Activated T-cell treated with anti-CD3 and anti-CD28 coated beads, Interleukin-2, amount 50 U/mL, for 48 hours (primary cell): ENCODE measurements at regions not wholly inside any gene's neighbourhood (a gene's known extent, or its start where the extent isn't known, plus 50 kb on each side); places are given as distances from the start of the nearest gene placed in this dataset.
"Not testable (repeated sequence)": the region's sequence is repeated elsewhere in the genome, so short reads cannot be mapped to it uniquely, and the experiment has no call there.

Experiments used
- DNase-seq, 2 experiments: peaks; one replicate each; pipeline ENCODE4 v3.0.0-alpha.2; 2020

DNA sequence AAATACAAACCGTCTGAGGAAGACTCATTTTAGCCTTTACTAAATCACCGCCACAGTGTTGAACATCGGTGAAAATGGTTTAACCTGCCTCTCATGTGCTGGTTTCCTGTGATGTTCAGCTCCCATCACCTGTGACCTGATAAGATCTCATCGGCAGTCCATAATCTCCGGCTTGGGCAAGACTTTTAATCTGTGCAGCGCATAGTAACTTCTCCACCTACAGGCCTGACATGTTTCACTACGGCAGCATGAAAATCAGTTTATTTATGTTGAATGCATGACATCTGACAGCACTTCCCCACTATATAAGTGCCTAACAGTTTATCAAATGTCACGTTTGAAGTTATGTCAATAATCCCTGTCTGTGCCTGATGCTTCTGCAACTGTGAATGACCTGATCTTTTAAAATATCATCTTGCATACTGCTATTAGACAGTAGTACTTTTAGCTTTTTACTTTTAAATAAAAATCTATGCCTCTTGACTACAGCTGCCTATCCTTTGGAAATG is 1919.8 kb upstream of the AGA start:
- DNase-seq, result no peak

DNA sequence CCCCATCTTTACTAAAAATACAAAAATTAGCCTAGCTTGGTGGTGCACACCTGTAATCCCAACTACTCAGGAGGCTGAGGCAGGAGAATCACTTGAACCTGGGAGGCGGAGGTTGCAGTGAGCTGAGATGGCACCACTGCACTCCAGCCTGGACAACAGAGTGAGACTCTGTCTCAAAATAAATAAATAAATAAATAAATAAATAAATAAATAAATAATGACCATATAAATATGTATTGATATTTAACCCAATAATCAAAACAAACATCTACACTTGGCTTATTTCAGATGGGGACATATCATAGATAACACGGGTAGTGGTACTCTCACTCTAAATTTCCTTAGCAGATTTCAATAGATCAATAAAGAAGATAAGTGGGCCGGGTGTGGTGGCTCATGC is 1923.7 kb upstream of the AGA start:
- not testable (repeated sequence) for DNase-seq

DNA sequence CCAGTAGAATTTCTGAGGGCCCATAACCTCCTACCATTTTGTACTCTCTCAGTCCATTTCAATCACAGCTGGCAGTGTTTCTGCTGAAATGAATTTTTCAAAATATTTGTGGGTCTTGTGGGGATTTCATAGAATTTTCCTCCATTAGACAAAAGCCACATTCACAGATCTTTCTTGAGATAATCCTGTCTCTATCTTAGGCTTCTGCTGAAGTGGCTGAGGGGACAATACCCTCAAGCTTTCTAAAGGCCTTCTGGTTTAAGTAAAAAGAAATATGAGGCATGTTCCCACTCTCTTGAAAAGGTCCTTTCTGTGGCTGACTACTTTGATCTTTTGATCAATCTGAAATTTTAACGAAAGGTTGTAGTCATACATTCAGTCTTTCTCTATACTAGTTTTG is 1930.0 kb upstream of the AGA start:
- DNase-seq, result no peak

DNA sequence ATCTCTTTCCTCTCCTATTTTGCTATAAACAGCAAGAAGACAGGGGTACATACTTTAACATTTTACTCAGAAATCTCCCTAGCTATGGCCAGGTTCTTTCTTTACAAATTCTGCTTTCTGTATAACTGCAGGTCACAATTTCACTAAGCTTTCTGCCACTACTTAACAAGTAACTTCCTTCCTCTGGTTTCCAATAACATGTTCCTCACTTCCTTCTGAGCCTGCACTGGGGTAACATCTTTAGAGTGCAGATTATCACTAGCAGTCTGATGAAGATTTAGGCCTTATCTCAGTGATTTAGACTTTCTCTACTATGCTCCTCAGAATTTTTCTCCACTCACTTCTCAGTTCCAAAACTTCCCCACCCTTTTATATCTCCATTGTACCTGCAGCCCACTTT is 1930.5 kb upstream of the AGA start:
- no peak for DNase-seq

DNA sequence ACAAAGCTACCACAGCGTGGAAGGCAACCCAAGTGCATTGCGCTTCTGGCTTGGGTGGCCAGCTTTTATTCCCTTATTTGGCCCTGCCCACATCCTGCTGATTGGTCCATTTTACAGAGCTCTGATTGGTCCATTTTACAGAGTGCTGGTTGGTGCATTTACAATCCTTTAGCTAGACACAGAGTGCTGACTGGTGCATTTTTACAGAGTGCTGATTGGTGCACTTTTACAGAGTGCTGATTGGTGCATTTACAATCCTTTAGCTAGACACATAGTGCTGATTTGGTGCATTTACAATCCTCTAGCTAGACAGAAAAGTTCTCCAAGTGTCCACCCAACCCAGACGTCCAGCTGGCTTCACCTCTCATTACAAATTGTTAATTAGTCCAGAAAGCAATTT is 1936.6 kb upstream of the AGA start:
- DNase-seq, result not testable (repeated sequence)

DNA sequence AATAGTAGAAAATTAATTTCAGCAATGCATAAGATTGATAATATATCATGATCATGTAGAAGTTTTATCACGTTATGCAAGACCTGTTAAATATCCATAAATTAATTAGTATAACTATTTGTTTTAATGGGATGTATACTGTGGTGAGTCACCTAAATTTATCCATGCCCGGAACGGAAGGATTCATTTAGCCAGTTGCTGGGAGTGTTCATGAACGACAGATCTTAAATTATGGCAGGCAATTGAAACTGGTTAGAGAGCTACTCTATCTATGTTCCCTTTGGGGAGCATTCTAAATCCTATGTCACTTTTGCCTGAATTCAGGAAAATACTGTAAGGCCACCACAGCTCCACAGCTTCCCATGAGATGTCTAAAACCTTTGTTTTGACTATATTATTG is 1950.5 kb upstream of the AGA start:
- DNase-seq, result no peak

DNA sequence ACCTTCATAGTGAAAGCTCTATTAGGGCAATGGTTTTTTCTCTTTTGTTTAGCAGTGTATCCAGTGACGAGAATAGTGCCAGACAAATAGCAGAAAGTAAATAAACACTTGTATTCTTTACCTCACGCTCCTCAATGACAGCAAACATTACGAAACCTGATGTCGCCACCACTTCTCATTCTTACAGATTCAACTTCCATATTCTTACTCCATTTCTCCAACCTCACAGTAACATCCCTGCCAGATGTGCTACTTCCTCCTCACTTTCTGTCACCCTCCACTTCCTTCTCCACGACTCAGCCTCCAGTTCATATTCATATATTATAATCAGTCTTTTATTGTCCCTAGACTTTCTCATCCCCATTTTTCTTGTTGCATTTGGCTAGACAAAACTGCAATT is 1956.2 kb upstream of the AGA start:
- DNase-seq, result no peak

DNA sequence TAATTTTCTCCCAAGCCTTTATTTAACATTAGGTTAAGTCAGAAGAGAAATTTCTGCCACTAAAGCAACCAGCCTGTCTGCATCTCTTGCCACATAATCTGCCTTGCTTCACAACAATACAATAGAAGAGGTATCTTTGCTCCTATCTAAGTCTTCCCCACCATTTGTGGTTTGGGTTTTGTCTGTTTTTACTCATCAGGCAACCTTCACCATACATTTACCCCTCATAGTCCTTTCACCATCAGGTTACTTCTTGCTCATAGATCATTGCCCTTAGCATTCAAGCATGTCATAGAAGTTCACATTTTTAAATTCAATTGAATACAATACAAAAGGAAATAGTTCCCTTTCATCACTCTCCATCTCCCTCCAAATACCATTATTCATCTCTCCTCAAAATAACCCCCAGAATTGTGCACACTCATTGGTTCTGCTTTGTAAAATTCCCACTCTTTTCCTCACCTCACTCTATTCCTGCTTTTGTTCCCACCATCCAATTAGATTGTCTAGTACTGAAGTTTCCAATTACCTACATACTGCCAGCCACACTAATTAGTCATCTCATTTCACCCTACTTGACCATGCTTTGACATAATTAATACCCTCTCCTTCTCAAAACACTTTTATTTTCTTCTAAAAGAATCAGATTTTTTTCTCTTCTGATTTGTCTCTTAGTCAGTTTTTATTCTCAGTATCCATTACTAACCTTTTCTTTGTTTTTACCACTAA is 1957.0 kb upstream of the AGA start:
- DNase-seq, result no peak

DNA sequence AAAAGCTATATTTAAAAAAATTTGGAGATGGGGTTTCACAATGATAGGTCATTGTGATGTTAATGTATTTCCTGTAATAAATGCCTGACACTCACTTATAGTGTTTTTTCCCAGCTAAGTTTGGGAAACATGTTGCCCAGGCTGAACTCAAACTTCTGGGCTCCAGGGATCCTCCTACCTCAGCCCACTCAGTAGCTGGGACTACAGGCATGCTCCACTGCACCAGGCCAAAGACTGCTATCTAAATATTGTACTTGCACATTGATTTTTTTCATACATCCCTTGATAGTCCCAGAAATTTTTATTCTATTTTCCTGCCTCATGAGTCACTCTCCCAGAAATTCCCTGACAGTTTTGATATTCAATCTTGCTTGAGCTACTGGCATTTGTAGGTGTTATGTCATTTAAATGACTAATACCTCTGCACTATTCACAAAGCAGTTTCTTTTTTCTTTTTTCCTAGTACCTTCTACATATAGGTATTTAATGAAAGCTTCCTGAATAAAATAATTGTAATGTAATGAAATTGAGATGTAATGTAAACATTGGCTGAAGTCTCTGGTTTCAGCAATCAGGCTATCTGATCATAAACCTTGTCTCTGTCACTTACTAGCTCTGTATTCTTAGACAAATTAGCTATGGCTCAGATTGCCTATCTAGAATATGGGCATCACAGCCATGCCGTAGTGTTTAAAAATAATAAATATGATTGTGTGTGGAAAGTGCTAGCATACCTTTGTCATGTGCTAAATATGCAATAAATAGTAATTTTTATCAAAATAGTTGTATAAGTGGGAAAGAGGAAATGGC is 1973.0 kb upstream of the AGA start:
- DNase-seq, result no peak

DNA sequence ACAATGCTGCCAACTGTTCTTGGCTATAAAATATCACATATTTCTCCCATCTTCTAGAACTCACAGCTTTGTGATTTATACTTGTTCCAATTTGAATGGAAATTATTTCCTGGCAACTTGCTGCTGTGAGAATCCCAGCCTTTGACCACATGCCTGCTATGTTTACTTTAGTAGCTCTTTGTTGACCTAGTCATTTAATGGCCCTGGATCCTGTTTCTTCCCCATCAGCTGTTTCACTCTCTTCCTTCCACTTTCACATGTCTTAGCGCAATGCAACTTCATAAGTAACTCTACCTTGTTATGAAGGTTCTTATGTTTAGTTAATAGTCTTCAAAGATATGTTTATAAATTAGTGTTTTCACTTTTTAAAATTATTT is 1973.6 kb upstream of the AGA start:
- no peak for DNase-seq

DNA sequence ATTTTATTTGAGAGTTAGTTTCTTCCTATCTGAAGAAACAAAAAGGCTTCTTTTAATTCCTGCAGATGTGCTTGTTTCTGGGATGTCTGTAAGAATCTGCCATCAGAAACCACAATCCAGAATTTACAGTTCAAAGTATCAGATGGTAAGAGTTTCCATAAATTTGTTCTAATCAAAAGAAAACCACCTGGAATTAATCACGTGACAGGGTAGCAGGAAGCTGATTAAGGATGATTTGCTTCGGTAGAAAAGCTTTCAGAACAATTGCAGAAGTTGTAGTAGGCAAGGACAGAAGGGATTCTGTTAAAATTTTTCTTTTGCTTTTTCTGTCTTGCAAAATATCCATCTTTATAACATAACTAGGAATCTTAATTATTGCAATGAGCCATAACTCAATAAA is 1975.1 kb upstream of the AGA start:
- no peak for DNase-seq

DNA sequence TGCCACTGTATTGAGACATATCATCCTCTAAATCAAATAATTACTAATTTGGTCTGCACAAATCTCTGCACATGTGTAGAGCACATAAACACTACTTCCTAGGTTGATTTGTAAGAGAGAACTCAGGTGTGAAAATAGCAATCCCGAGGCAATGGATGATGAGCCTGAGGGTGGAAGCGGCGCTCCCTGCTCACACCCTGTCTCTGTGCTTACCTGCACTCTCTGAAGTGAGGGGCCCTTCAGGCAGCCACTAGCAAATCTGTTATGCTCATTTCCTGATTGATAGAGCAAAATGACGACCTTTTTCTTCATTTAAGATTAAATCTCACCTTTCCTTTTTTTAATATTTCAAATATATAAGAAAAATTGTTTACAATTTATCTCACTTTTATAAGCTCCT is 1995.7 kb upstream of the AGA start:
- no peak for DNase-seq

DNA sequence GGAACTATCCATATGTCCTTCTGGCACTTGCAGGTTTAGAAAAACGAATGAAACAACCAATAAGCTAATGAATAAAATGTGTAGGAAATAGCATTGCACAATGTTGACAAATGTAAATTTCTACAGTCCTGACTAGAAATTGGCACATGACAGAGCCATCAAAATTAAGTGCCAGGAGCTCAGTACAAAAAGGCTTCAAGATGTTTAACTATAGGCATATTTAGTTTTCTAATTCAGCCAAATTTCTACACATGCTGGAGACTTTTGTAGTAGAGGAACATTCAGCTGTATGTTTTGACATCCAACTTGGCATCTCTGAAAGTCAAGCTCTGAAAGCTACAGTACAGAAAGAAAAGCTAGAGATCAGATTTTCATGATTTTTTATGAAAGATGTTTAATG is 1999.4 kb upstream of the AGA start:
- no peak for DNase-seq

DNA sequence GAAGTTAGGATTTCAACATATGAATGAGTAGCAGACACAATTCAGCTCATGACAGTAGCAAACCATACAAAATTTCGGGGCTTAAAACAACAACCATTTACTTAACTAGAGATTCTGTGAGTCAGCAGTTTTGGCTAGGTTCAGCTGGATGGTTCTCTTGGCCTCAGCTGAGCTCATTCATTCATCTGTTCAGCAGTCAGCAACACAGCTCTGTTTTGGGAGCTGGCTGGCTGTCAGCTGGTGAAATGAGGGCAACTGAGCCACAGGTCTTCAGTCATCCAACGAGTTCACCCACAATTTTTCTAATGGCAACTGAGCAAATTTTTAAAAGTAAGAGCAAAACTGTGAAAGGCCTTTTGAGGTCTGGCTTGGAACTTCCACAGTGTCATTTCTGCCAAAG is 2005.1 kb upstream of the AGA start:
- no peak for DNase-seq

DNA sequence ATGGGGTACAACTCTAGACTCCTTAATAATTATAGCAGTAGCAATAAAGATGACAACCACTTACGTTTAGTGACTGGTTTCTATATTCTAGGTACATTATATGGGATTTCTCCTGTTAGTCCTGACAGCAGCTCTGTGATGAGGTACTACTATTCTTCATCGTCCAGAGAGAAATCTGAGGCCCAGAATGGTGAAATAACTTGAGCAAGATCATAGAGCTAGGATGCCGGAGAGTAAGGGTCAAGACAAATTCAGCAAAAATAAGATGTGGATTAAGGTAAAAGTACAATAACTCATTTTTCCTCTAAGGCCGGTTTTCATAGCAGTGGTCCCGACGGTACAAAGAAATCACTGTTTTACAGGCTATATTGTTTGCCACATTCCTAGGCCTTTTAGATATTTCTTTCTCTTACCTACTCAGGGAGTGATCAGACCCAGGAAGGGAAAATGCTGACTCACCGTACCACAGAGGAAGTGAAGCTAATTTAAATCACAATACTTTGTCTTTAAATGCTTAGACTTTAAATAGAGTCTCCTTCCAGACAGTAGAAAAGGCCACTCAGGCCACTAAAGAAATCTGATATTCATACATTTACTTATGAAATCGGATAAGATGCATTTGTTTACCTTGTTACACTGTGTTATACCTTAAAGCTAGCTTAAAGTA is 2023.0 kb upstream of the AGA start:
- DNase-seq, result no peak

DNA sequence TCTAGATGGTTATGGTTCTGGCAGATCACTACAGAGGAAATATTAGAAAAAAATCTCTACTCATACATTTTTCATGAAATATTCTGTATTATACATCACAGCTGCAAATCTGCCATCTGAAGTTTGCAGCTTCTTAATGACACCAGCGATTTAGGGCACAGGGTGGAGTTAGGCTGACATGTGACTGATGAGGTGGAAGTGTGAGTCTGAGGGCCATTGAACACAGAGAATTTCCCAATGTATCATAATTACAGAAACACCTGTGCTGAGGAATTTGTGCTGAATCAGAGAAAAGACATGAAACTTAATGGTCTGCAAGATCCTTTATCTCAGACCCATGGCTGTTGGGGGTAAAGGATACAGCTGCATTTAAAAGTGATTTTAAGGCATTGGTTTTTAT is 2025.6 kb upstream of the AGA start:
- no peak for DNase-seq

DNA sequence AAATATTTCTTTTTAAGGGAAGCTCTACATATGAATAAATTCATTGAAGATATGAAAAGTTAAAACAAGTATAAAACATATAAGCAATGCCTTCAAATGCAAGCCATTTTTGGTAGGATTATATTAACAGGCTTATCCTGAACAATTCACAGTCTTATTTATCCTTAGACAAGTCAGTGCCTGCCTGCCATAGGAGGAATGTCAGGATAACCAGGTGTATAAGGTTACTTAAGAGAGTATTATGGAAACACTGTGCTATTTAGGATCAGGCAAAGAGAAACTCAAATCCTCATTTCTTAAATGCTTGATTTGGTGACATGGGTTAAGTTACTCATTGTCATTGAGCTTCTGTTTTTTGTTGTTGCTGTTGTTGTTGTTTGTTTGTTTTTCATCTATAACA is 2029.9 kb upstream of the AGA start:
- DNase-seq, result no peak

DNA sequence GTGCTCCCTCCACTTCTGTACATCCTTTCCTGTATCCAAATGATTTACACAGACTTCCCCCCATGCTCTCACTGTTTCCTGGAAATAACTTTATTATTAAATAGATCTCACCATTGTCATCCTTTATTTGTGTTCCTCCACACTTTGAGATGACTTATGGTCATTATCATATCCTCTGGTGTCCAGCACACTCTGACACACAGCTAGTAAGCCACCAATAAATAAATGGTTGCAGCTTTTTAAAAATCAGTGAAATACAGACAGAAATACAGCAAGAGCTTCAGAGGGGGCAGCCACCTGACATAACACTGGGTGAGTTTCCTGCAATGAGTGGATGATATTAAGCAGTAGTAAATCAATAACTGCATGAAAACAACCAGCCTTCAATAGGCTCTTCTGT is 2036.4 kb upstream of the AGA start:
- DNase-seq, result no peak

DNA sequence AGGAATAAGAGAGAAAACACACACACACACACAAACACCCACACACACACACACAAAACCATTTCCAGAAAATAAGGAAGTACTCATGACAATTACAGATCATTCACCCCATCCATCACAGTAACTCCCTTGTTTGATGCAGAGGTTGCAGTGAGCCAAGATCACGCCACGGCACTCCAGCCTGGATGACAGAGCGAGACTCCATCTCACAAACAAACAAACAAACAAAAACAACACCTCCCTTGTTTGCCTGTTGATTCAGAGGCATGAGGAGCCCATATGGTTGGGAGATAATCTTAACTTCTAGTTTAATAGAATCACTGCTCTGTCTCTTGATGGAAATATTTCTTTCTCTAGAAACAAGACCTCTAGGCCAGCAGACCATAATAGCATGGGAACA is 2043.5 kb upstream of the AGA start:
- no peak for DNase-seq

DNA sequence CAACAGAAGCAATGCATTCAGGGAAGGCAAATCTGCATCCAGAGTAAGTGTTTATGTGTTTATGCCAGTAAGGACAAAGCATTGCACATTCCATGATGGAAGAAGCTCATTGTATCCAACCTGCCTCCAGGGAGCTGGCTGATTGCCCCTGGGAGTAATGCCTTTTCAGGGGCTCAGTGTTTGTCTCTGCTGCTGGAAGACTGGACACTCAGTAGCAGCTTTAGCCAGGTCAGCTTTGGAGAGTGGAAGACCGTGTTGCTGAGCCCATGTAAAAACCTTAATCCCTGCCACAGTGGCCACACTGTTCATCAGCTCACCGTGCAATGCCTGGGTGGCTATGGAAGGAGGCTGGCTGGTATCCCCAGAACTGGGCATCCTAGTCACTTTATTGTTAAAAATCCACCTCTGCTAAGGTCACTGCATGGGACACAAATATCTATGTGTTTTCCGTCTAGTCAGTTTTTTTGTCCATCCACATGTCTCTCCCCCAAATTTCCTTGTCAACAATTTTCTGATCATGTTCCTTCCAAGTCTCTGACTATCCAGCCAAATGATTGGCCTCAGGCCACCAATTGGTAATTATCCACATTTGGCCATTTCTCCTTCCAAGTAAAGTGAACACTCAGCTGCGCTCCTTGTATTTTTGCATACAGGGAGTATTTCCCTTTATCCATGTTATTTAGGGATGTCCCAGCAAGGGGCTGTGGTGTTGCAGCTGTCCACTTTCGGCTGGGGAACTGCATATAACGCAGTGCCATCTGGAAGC is 2044.5 kb upstream of the AGA start:
- no peak for DNase-seq

DNA sequence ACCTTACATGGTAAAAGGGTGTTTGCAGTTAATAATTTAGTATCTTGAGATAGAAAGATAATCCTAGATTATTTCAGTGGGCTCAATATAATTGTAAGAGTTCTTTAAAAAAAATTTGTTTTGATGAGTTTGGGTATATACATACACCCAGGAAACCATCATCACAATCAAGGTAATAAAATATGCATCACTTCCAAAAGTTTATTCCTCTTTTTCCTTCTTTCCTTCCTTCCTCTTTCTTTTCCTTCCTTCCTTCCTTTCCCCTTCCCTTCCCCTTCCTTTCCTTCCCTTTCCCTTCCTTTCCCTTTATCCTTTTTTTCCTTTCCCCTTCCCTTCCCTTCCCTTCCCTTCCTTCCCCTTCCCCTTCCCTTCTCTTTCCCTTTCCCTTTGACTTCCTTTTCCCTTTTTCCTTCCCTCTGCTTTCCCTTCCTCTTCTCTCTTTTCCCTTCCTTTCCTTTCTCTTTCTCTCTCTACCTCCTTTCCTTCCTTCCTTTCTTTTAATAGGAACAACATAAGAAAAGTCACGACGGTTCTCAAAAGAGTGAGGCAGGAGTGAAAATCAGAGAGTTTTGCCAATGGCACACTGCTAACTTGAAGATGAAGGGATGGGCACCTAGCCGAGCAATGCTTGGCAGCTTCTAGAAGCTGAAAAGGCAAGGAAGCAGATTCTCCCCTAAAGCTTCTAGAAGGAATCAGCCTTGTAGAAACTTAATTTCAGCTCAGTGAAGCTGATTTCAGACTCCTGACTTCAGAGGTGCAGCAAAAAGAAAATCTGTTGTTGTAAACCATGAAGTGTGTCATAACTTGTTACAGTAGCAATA is 2050.2 kb upstream of the AGA start:
- no peak for DNase-seq

DNA sequence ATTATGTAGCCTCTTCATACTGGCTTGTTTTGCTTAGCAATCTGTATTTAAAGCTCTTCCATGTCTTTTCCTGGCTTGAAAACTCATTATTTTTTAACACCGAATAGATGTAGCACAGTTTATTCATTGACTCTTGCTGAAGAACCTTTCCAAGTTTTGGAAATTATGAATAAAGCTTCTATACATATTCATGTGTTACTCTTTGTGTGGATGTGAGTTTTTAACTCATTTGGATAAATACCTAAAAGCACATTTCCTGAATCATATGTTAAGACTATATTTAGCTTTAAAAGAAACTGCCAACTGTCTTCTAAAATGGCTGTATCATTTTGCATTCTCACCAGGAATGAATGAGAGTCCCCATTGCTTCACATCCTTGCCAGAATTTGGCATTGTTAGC is 2061.7 kb upstream of the AGA start:
- DNase-seq, result no peak
